Smooth muscle cell (in vitro differentiated cells): ENCODE measurements at regions not wholly inside any gene's neighbourhood (a gene's known extent, or its start where the extent isn't known, plus 50 kb on each side); places are given as distances from the start of the nearest gene placed in this dataset.

Experiments used
- DNase-seq: peaks from one replicate; lab custom pipeline; 2025; ENCODE audit not compliant: unreplicated experiment; lab: John Stamatoyannopoulos, UW
- H2AFZ ChIP-seq: fragments of 200-600 bp; sonication (generic); 2 replicates; pipeline ENCODE4 v1.6.0; 2016; ENCODE audit warnings: antibody characterized with exemption, low read depth, mild to moderate bottlenecking
- H3F3A ChIP-seq: fragments of 200-600 bp; sonication (generic); 2 replicates; pipeline ENCODE4 v1.6.0; 2017; ENCODE audit warnings: antibody characterized with exemption, low read depth
- H3K27ac ChIP-seq: fragments of 200-600 bp; sonication (generic); 2 replicates; pipeline ENCODE4 v1.5.1; 2016; ENCODE audit warnings: low read depth, mild to moderate bottlenecking
- H3K27me3 ChIP-seq: fragments of 200-600 bp; sonication (generic); 2 replicates; pipeline ENCODE4 v1.6.1; 2016; ENCODE audit warnings: low read depth, mild to moderate bottlenecking
- H3K36me3 ChIP-seq: fragments of 200-600 bp; sonication (generic); 2 replicates; pipeline ENCODE4 v1.5.1; 2016; ENCODE audit warnings: low read depth
- H3K4me1 ChIP-seq: fragments of 200-600 bp; sonication (generic); 2 replicates; pipeline ENCODE4 v1.5.1; 2016; ENCODE audit warnings: low read depth
- H3K4me2 ChIP-seq: fragments of 200-600 bp; sonication (generic); 2 replicates; pipeline ENCODE4 v1.6.0; 2016; ENCODE audit warnings: mild to moderate bottlenecking
- H3K4me3 ChIP-seq: fragments of 200-600 bp; sonication (generic); 2 replicates; pipeline ENCODE4 v1.5.1; 2016; ENCODE audit warnings: mild to moderate bottlenecking
- H3K79me2 ChIP-seq: fragments of 200-600 bp; sonication (generic); 2 replicates; pipeline ENCODE4 v1.6.0; 2016; ENCODE audit warnings: low read depth, mild to moderate bottlenecking
- H3K9ac ChIP-seq: fragments of 200-600 bp; sonication (generic); 2 replicates; pipeline ENCODE4 v1.6.0; 2016; ENCODE audit warnings: low read depth
- H3K9me3 ChIP-seq: fragments of 200-600 bp; sonication (generic); replicated peaks from 2 replicates; pipeline ENCODE4 v1.5.1; 2016; ENCODE audit warnings: low read depth
- H4K20me1 ChIP-seq: fragments of 200-600 bp; sonication (generic); 2 replicates; pipeline ENCODE4 v1.6.0; 2016; ENCODE audit warnings: low read depth
- WGBS: methylation state at CpG from one replicate; pipeline ENCODE4 v1.1.7; 2016; ENCODE audit warnings: low lambda C conversion rate; 5-methylcytosine and 5-hydroxymethylcytosine counted together
- TF ChIP-seq, protein P1 (sequence below): fragments of 200-600 bp; sonication (generic); IDR thresholded peaks from 2 replicates; pipeline ENCODE4 v1.5.1; 2017; ENCODE audit warnings: borderline replicate concordance, mild to moderate bottlenecking, antibody characterized with exemption; ENCODE audit not compliant: insufficient read depth, poor library complexity, severe bottlenecking

DNA sequence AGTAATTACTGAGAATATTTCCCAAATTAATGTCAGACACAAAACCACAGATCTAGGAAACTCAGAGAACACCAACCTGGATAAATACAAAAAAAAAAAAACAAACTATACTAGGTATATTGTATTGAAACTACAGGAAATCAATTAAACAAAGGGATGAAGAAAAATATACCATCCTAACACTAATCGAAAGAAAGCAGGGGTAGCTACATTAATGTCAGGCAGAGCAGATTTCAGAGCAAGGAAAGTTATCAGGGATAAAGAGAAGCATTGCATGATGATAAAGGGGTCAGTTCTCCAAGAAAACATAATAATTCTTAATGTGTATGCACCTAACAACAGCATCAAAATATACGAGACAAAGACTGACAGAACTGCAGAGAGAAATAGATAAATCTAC is 89.9 kb downstream of the TOMM20 start:
- TF ChIP-seq, protein P1, sequence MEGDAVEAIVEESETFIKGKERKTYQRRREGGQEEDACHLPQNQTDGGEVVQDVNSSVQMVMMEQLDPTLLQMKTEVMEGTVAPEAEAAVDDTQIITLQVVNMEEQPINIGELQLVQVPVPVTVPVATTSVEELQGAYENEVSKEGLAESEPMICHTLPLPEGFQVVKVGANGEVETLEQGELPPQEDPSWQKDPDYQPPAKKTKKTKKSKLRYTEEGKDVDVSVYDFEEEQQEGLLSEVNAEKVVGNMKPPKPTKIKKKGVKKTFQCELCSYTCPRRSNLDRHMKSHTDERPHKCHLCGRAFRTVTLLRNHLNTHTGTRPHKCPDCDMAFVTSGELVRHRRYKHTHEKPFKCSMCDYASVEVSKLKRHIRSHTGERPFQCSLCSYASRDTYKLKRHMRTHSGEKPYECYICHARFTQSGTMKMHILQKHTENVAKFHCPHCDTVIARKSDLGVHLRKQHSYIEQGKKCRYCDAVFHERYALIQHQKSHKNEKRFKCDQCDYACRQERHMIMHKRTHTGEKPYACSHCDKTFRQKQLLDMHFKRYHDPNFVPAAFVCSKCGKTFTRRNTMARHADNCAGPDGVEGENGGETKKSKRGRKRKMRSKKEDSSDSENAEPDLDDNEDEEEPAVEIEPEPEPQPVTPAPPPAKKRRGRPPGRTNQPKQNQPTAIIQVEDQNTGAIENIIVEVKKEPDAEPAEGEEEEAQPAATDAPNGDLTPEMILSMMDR = no peak
- no peak for DNase-seq

DNA sequence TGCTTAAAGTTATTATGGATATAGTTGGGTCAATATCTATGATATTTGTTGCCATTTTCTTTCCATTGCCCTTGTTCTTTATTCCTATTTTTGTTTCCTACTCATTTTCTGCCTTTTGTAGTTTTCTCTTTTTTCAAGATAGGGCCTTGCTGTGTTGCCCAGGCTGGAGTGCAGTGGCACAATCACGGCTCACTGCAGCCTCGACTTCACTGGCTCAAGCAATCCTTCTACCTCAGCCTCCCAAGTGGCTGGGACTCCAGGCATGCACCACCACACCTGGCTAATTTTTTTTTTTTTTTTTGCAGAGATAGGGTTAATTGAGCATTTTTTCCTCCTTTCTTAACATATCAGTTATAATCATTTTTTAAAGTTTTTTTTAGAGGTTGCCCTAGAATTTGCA is 92.7 kb downstream of the TOMM20 start:
- Histone ChIP-seq H2AFZ (no peak overlapping the region), H3K79me2 (no peaks in the 10 kb centered on the region), H3K9ac (no peak overlapping the region), H3K36me3 (no peaks in the 10 kb centered on the region), H4K20me1 (no peaks in the 10 kb centered on the region), H3K4me2 (no peak overlapping the region), H3K27ac (no peak overlapping the region), H3K4me1 (no peaks in the 10 kb centered on the region), H3K27me3 (no peaks in the 10 kb centered on the region), H3K4me3 (no peak overlapping the region), H3K9me3 (no peaks in the 10 kb centered on the region), H3F3A (no peaks in the 10 kb centered on the region)
- 90% methylated on average over 2 of the region's 2 CpGs for WGBS
- TF ChIP-seq, protein P1 = no peak
- no peak for DNase-seq

More for the DNA sequence above, 89.9 kb downstream of the TOMM20 start:
- Histone ChIP-seq H3K4me1 (no peaks in the 10 kb centered on the region), H2AFZ (no peak overlapping the region), H4K20me1 (no peaks in the 10 kb centered on the region), H3K9me3 (no peaks in the 10 kb centered on the region), H3K4me2 (no peak overlapping the region), H3F3A (no peaks in the 10 kb centered on the region), H3K79me2 (no peaks in the 10 kb centered on the region), H3K27me3 (no peaks in the 10 kb centered on the region), H3K9ac (no peak overlapping the region), H3K4me3 (no peak overlapping the region), H3K36me3 (no peaks in the 10 kb centered on the region), H3K27ac (no peak overlapping the region)
- 93% methylated on average over 2 of the region's 2 CpGs for WGBS

DNA sequence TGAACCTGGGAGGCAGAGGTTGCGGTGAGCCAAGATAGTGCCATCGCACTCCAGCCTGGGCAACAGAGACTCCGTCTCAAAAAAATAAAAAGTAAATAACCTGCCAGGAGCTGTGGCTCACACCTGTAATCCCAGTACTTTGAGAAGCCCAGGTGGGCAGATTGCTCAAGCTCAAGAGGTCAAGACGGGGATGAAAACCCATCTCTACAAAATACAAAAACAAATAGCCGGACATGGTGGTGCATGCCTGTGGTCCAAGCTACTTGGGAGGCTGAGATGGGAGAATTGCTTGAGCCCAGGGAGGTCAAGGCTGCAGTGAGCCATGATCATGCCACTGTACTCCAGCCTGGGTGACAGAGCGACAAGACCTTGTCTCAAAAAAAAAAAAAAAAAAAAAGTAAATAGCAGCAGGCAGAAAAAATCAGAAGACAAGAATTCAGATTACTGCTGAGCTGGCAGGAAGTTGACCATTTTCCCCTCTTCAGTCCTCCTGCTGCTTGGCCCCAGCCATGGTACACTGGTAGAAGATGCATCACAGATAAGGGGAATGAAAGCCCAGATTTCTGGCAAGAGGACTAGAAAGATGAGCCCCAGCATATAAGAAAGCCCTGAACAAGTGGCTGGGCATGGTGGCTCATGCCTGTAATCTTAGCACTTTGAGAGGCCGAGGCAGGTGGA is 97.6 kb downstream of the TOMM20 start:
- TF ChIP-seq, protein P1 = no peak

DNA sequence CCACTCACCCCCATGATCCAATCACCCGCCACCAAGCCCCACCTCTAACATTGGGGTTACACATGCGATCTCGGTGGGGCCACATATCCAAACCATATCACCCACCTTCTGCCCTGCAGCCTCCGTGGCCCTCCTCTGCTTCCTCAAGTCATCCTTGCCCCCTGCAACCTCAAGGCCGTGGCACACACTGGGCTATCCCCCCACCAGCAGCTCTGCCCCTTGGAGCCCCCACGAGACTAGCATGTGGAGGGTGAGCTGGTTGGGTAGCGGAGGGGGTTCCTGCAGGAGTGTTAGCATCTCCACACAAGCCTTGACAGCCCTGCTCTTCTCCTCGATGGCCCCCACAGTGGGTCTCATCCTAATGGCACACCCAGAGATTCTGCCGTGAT is 100.8 kb downstream of the TOMM20 start:
- Histone ChIP-seq H3K4me3 (no peak overlapping the region), H3K36me3 (no peaks in the 10 kb centered on the region), H3K27ac (no peak overlapping the region), H4K20me1 (no peaks in the 10 kb centered on the region), H3K27me3 (no peaks in the 10 kb centered on the region), H3K9ac (no peak overlapping the region), H3K9me3 (no peaks in the 10 kb centered on the region), H3K4me1 (peaks cover 10% of the 10 kb centered on the region), H3K4me2 (no peak overlapping the region), H2AFZ (no peak overlapping the region), H3F3A (no peaks in the 10 kb centered on the region), H3K79me2 (no peaks in the 10 kb centered on the region)
- WGBS = 94% methylated on average over 9 of the region's 9 CpGs
- TF ChIP-seq, protein P1 = no peak
- DNase-seq = no peak

More for the DNA sequence above, 97.6 kb downstream of the TOMM20 start:
- H3K4me2 ChIP-seq = no peak overlapping the region
- H3K27ac ChIP-seq = no peak overlapping the region
- 91% methylated on average over 7 of the region's 7 CpGs for WGBS
- no peaks in the 10 kb centered on the region for H3K36me3 ChIP-seq
- no peak for DNase-seq
- no peaks in the 10 kb centered on the region for H3K27me3 ChIP-seq
- no peaks in the 10 kb centered on the region for H3K9me3 ChIP-seq
- H3K79me2 ChIP-seq = no peaks in the 10 kb centered on the region
- no peak overlapping the region for H3K9ac ChIP-seq
- H2AFZ ChIP-seq = no peak overlapping the region
- no peaks in the 10 kb centered on the region for H3K4me1 ChIP-seq
- no peak overlapping the region for H3K4me3 ChIP-seq
- H4K20me1 ChIP-seq = no peaks in the 10 kb centered on the region
- H3F3A ChIP-seq = no peaks in the 10 kb centered on the region
